ENCODE measurements at regions not wholly inside any gene's neighbourhood (a gene's known extent, or its start where the extent isn't known, plus 50 kb on each side); places are given as distances from the start of the nearest gene placed in this dataset.

DNA sequence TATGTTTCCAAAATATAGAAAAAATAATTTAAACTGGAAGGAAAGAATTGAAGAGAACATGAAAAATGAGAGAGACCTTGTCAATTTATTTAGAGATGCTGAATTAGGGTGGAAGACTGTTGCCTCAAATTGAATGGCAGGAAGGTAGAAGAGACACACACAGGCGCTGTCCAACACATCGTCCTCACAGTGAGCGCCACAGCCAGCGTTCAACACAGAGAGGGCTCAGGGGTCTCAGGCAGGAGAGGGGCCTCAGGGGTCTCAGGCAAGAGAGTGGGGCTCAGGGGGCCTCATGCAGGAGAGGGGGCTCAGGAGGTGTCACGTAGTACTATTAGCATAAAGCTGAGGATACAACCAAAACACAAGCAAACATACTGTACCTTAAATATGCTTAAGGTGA, 65.7 kb downstream of the TMEM18 start:
- DNase-seq: no peak
- Histone ChIP-seq H3K9ac (ENCODE audit: low read length in 3 of 3) (no peak overlapping the region), H3K4me3 (ENCODE audit: low read length in 3 of 3) (no peak overlapping the region), H3K36me3 (ENCODE audit: control insufficient read depth in 2 of 3, insufficient read depth in 3 of 3, low read length in 3 of 3) (no peaks in the 10 kb centered on the region), H3K27me3 (ENCODE audit: control insufficient read depth, insufficient read depth, low read length) (no peaks in the 10 kb centered on the region), H3K9me3 (ENCODE audit: control insufficient read depth in 2 of 3, insufficient read depth in 1 of 3, low read length in 3 of 3) (no peaks in the 10 kb centered on the region), H3K27ac (ENCODE audit: low read depth in 2 of 2, low read length in 2 of 2) (no peak overlapping the region), H3K4me1 (ENCODE audit: control insufficient read depth in 2 of 3, insufficient read depth in 2 of 3, low read depth in 1 of 3, low read length in 3 of 3) (no peaks in the 10 kb centered on the region)
- no peak for TF ChIP-seq CTCF (IDR thresholded peaks at IDR 0.05; ENCODE audit: borderline replicate concordance, extremely low read depth, insufficient read depth)
- intact Hi-C loops (cut with DNase I): no loop called here
- no peak for FAIRE-seq

DNA sequence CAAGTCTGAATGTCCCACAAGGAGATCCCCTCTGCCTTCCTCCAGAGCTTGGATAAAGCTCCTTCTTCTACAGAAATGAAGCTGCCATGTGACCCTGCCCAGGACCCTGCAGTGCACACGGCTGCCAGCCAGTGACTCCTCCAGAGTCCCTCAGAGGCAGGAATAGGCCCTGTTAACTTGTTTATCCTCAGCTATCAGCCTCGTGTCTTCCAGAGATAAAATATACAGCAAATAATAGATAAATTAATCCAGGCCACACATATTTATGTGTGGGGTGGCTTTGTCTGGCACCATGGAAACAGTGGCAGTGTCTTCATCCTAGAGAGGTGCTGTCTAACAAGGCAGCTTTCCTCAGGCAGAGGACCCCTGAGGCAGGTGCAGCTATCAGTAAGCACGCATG, 66.7 kb downstream of the TMEM18 start:
- DNase-seq: no peak
- Histone ChIP-seq H3K36me3 (ENCODE audit: control insufficient read depth in 2 of 3, insufficient read depth in 3 of 3, low read length in 3 of 3) (no peaks in the 10 kb centered on the region), H3K9ac (ENCODE audit: low read length in 3 of 3) (no peak overlapping the region), H3K9me3 (ENCODE audit: control insufficient read depth in 2 of 3, insufficient read depth in 1 of 3, low read length in 3 of 3) (no peaks in the 10 kb centered on the region), H3K4me3 (ENCODE audit: low read length in 3 of 3) (no peak overlapping the region), H3K27me3 (ENCODE audit: control insufficient read depth, insufficient read depth, low read length) (no peaks in the 10 kb centered on the region), H3K27ac (ENCODE audit: low read depth in 2 of 2, low read length in 2 of 2) (no peak overlapping the region), H3K4me1 (ENCODE audit: control insufficient read depth in 2 of 3, insufficient read depth in 2 of 3, low read depth in 1 of 3, low read length in 3 of 3) (no peaks in the 10 kb centered on the region)
- FAIRE-seq: no peak
- no peak for TF ChIP-seq CTCF (IDR thresholded peaks at IDR 0.05; ENCODE audit: borderline replicate concordance, extremely low read depth, insufficient read depth)
- intact Hi-C loops (cut with DNase I): no loop called here

DNA sequence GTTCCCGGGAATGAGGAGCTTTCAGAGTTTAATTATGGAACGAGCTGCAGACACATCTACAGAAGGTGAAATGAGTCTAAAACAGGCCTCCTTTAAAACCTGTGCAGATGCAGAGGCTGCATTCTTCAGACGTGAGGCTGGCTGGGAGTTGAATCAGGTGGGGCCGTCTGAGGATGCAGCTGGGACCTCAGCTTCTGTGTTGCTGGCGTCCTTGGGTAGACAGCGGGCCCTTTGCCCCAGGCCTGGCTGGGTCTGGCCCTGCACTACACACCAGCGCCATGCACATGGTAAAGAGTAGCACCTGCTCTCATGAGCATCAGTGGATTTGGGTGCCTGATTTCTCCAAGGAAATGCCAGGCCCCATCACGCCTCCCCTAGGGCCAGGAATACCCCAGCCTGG, 67.3 kb downstream of the TMEM18 start:
- no peak for DNase-seq
- no peaks in the 10 kb centered on the region for H3K9me3 ChIP-seq (ENCODE audit: control insufficient read depth in 2 of 3, insufficient read depth in 1 of 3, low read length in 3 of 3)
- no peak for TF ChIP-seq CTCF (IDR thresholded peaks at IDR 0.05; ENCODE audit: borderline replicate concordance, extremely low read depth, insufficient read depth)
- intact Hi-C loops (cut with DNase I): no loop called here
- no peak overlapping the region for H3K27ac ChIP-seq (ENCODE audit: low read depth in 2 of 2, low read length in 2 of 2)
- no peaks in the 10 kb centered on the region for H3K36me3 ChIP-seq (ENCODE audit: control insufficient read depth in 2 of 3, insufficient read depth in 3 of 3, low read length in 3 of 3)
- H3K9ac ChIP-seq (ENCODE audit: low read length in 3 of 3): no peak overlapping the region
- H3K27me3 ChIP-seq (ENCODE audit: control insufficient read depth, insufficient read depth, low read length): no peaks in the 10 kb centered on the region
- no peak for FAIRE-seq
- H3K4me3 ChIP-seq (ENCODE audit: low read length in 3 of 3): no peak overlapping the region
- no peaks in the 10 kb centered on the region for H3K4me1 ChIP-seq (ENCODE audit: control insufficient read depth in 2 of 3, insufficient read depth in 2 of 3, low read depth in 1 of 3, low read length in 3 of 3)

GRCh38 chr2:609449-609848, 67.8 kb downstream of the TMEM18 start:
- H3K27me3 ChIP-seq (ENCODE audit: control insufficient read depth, insufficient read depth, low read length): no peaks in the 10 kb centered on the region
- FAIRE-seq (no peak), DNase-seq (no peak)
- H3K4me3 ChIP-seq (ENCODE audit: low read length in 3 of 3): no peak overlapping the region
- TF ChIP-seq CTCF (IDR thresholded peaks at IDR 0.05; ENCODE audit: borderline replicate concordance, extremely low read depth, insufficient read depth): no peak
- no peak overlapping the region for H3K27ac ChIP-seq (ENCODE audit: low read depth in 2 of 2, low read length in 2 of 2)
- H3K9ac ChIP-seq (ENCODE audit: low read length in 3 of 3): no peak overlapping the region
- no peaks in the 10 kb centered on the region for H3K36me3 ChIP-seq (ENCODE audit: control insufficient read depth in 2 of 3, insufficient read depth in 3 of 3, low read length in 3 of 3)
- H3K9me3 ChIP-seq (ENCODE audit: control insufficient read depth in 2 of 3, insufficient read depth in 1 of 3, low read length in 3 of 3): no peaks in the 10 kb centered on the region
- intact Hi-C loops (cut with DNase I): no loop called here
- H3K4me1 ChIP-seq (ENCODE audit: control insufficient read depth in 2 of 3, insufficient read depth in 2 of 3, low read depth in 1 of 3, low read length in 3 of 3): no peaks in the 10 kb centered on the region
